ENCODE measurements at regions not wholly inside any gene's neighbourhood (a gene's known extent, or its start where the extent isn't known, plus 50 kb on each side); places are given as distances from the start of the nearest gene placed in this dataset.

- ATAC-seq (ENCODE audit: low FRiP score in 2 of 2): no peak
- Histone ChIP-seq H3K27ac (no peak overlapping the region), H3K9me3 (no peaks in the 10 kb centered on the region), H3K27me3 (no peaks in the 10 kb centered on the region), H3K4me3 (no peak overlapping the region), H3K36me3 (no peaks in the 10 kb centered on the region), H3K4me1 (peaks cover 0 to 12% (median 6%) of the 10 kb centered on the region in 4 donors)
- 68 to 70% methylated on average over 2 of the region's 2 CpGs for WGBS, 2 donors
- no peak for TF ChIP-seq POLR2A (IDR thresholded peaks at IDR 0.05)
- no peak for TF ChIP-seq POLR2AphosphoS5 (IDR thresholded peaks at IDR 0.05)
- no peak for TF ChIP-seq CTCF (IDR thresholded peaks at IDR 0.05)
- TF ChIP-seq EP300 (IDR thresholded peaks at IDR 0.05): no peak
- no peak for DNase-seq
Measured at GRCh38 chr9:107992271-107992670, 502.7 kb upstream of the KLF4 start.

- peaks cover 0 to 12% (median 6%) of the 10 kb centered on the region in 4 donors for H3K4me1 ChIP-seq
- no peaks in the 10 kb centered on the region for H3K27me3 ChIP-seq
- no peaks in the 10 kb centered on the region for H3K36me3 ChIP-seq
- no peak for TF ChIP-seq POLR2A (IDR thresholded peaks at IDR 0.05)
- TF ChIP-seq EP300 (IDR thresholded peaks at IDR 0.05): no peak
- TF ChIP-seq POLR2AphosphoS5 (IDR thresholded peaks at IDR 0.05): no peak
- no peak for TF ChIP-seq CTCF (IDR thresholded peaks at IDR 0.05)
- peak overlapping the region in 1 of 4 donors; percentile 42 for H3K27ac ChIP-seq
- peak in 1 of 2 donors; percentile 37 for DNase-seq
- no peaks in the 10 kb centered on the region for H3K9me3 ChIP-seq
- H3K4me3 ChIP-seq: no peak overlapping the region
- WGBS, 2 donors: 85 to 100% methylated on average over 1 to 4 of the region's 4 CpGs
- ATAC-seq (ENCODE audit: low FRiP score in 2 of 2): peak in 1 of 2 donors; percentile 43
Measured at GRCh38 chr9:107991581-107991980, 502.0 kb upstream of the KLF4 start.

GRCh38 chr9:107989544-107989943 is 500.0 kb upstream of the KLF4 start:
- TF ChIP-seq POLR2A (IDR thresholded peaks at IDR 0.05) (no peak), EP300 (IDR thresholded peaks at IDR 0.05) (peak in 1 of 4 donors; percentile 30), CTCF (IDR thresholded peaks at IDR 0.05) (no peak), POLR2AphosphoS5 (IDR thresholded peaks at IDR 0.05) (peak; percentile 41 to 68)
- Histone ChIP-seq H3K27me3 (no peaks in the 10 kb centered on the region), H3K4me3 (no peak overlapping the region), H3K9me3 (no peaks in the 10 kb centered on the region), H3K4me1 (peaks cover 0 to 12% (median 6%) of the 10 kb centered on the region in 4 donors), H3K27ac (peak overlapping the region in 1 of 4 donors; percentile 55), H3K36me3 (no peaks in the 10 kb centered on the region)
- ATAC-seq (ENCODE audit: low FRiP score in 2 of 2) (peak; percentile 50 to 66), DNase-seq (peak in 1 of 2 donors; percentile 33)
- 25 to 58% methylated on average over 2 of the region's 2 CpGs for WGBS, 2 donors

GRCh38 chr9:107989099-107989498 is 499.5 kb upstream of the KLF4 start:
- Histone ChIP-seq H3K36me3 (no peaks in the 10 kb centered on the region), H3K4me1 (peaks cover 0 to 12% (median 6%) of the 10 kb centered on the region in 4 donors), H3K9me3 (no peaks in the 10 kb centered on the region), H3K4me3 (no peak overlapping the region), H3K27ac (peak overlapping the region in 1 of 4 donors; percentile 55), H3K27me3 (no peaks in the 10 kb centered on the region)
- no peak for TF ChIP-seq EP300 (IDR thresholded peaks at IDR 0.05)
- TF ChIP-seq POLR2A (IDR thresholded peaks at IDR 0.05): no peak
- no peak for TF ChIP-seq CTCF (IDR thresholded peaks at IDR 0.05)
- TF ChIP-seq POLR2AphosphoS5 (IDR thresholded peaks at IDR 0.05): no peak
- no peak for DNase-seq
- WGBS, 2 donors: 32 to 79% methylated on average over 4 of the region's 4 CpGs
- ATAC-seq (ENCODE audit: low FRiP score in 2 of 2): no peak

- Histone ChIP-seq H3K4me3 (no peak overlapping the region), H3K9me3 (no peaks in the 10 kb centered on the region), H3K27ac (no peak overlapping the region), H3K4me1 (peaks cover 3 to 30% (median 15%) of the 10 kb centered on the region in 4 donors), H3K27me3 (no peaks in the 10 kb centered on the region), H3K36me3 (no peaks in the 10 kb centered on the region)
- WGBS, 2 donors: 96 to 100% methylated on average over 2 of the region's 2 CpGs
- DNase-seq (no peak), ATAC-seq (ENCODE audit: low FRiP score in 2 of 2) (no peak)
- no peak for TF ChIP-seq POLR2AphosphoS5 (IDR thresholded peaks at IDR 0.05)
Measured at GRCh38 chr9:107984956-107985355, 495.4 kb upstream of the KLF4 start.
